ENCODE measurements at regions not wholly inside any gene's neighbourhood (a gene's known extent, or its start where the extent isn't known, plus 50 kb on each side); places are given as distances from the start of the nearest gene placed in this dataset.
"Not testable (repeated sequence)": the region's sequence is repeated elsewhere in the genome, so short reads cannot be mapped to it uniquely, and the experiment has no call there.

- no peak for DNase-seq (ENCODE audit: low read depth in 2 of 2)
Observed at GRCh38 chr3:67957268-67957667, 302.9 kb upstream of the SUCLG2 start.

DNA sequence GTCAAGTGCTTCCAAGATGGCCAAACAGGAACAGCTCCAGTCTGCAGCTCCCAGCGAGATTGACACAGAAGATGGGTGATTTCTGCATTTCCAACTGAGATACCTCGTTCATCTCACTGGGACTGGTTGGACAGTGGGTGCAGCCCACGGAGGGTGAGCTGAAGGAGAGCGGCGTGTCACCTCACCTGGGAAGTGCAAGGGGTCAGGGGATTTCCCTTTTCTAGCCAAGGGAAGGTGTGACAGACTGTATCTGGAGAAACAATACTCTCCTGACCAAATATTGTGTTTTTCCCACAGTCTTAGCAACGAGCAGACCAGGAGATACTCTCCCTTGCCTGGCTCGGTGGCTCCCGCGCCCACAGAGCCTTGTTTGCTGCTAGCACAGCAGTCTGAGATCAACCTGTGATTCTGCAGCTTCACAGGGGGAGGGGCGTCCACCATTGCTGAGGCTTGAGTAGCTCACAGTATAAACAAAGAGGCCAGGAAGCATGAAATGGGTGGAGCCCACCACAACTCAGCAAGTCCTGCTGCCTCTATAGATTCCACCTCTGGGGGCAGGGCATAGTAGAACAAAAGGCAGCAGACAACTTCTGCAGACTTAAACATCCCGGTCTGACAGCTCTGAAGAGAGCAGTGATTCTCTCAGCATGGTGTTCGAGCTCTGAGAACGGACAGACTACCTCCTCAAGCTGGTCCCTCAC lies 293.5 kb upstream of the SUCLG2 start:
- DNase-seq (ENCODE audit: low read depth in 2 of 2): peak; percentile 2 to 4

DNA sequence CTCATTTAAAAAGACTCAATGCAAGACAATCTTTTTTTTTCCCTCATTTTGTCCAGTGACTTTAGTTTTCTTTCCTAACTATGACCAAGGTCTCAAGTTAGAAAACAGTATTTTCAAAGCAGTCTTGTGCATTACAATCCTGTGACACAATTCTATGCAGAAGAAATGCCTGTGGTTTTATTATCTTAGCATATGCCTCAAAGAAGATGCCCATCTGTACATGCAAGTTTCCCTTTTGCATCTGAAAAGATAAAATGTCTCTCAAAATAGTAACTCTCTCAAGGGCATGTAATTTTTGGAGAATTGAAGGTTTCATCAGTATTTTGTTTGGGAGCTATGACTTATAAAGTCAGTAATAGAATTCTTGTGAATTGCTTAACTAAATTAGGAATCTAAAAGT lies 292.0 kb upstream of the SUCLG2 start:
- no peak for DNase-seq (ENCODE audit: low read depth in 2 of 2)

DNA sequence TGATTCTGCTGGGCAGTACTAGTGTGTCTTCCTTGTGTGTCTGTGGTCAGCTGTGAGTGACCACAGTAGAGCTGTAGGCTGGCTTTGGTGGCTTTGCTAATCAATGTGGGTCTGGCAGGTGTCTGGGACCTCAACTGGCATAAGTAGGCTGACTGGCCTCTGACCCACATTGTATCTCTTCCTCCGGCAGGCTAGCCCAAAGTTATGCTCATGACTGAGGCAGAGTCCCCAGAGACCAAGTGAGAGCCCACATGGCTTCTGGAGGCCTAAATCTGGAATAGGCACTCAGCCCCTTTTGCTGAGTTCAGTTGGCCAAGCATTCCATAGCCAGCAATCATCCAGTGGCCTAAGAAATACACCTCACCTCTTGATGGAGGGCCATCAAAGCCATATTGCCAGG lies 289.1 kb upstream of the SUCLG2 start:
- no peak for DNase-seq (ENCODE audit: low read depth in 2 of 2)

- no peak for DNase-seq (ENCODE audit: low read depth in 2 of 2)
Observed at GRCh38 chr3:67941433-67942030, 287.1 kb upstream of the SUCLG2 start.

- no peak for DNase-seq (ENCODE audit: low read depth in 2 of 2)
Observed at GRCh38 chr3:67940210-67940952, 286.0 kb upstream of the SUCLG2 start.

DNA sequence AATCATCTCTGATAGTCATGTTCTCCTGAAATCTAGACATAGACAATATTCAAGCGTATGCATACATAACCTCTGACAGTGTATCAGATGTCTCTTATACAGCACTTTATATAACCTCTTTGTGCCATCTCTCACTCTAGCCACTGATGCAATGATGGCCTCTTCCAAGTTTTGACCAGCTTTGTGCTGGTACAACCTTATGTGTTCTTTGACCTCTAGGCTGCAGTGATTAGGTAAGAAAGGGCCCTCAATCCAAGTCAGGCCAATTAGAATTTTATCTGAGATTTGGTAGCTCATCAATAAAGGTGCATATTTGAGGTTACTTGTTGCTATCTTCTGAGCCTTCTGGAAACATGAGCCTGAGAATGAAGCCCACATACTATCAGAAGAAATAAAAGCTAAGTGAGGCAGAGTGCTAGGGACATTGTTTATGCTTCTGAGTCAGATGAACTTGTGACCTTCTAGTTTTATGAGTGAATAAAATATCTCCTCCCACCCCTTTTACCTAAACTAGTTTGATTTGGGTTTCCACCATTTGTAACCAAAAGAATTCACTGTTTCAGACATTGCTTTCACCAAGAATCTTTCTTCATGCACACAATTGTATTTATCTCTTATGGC lies 283.2 kb upstream of the SUCLG2 start:
- no peak for DNase-seq (ENCODE audit: low read depth in 2 of 2)

DNA sequence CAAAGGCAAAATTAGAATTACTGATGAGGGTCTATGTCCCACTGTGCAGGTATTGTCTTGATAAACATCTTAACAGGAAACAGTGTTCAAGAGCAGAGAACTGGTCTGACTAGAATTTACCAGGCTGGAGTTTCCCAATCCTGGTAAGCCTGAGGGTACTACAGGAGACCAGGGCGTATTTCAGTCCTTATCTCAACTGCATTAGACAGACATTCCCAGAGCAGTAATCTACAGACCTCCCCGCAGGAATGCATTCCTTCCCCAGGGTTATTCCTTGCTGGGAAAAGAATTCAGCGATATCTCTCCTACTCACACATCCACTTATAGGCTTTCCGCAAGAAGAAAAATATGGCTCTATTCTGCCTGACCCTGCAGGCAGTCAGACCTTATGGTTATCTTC lies 276.0 kb upstream of the SUCLG2 start:
- DNase-seq (ENCODE audit: low read depth in 2 of 2): not testable (repeated sequence)

GRCh38 chr3:67923796-67924195 lies 269.4 kb upstream of the SUCLG2 start:
- DNase-seq (ENCODE audit: low read depth in 2 of 2): no peak

- DNase-seq (ENCODE audit: low read depth in 2 of 2): no peak
Observed at GRCh38 chr3:67920969-67921368, 266.6 kb upstream of the SUCLG2 start.

GRCh38 chr3:67920311-67920710 lies 265.9 kb upstream of the SUCLG2 start:
- no peak for DNase-seq (ENCODE audit: low read depth in 2 of 2)

DNA sequence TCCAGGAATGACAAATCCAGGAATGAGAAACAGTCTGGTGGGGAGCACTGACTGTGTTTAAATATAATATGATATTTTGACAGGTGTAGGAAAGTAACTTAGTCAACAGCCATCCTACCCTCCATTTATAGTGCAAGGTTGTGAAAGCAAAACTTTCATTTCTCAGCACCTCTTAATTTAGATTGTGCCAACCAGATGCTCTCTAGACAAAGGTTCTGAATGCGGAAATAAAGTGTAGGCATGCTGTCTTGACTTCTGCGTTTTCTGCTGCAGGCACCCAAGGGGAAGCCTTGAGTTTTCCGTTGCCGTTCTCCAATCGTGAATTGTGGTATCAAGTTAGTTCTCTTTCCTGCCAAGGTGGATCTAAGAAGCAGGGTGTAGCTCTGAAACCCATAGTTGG lies 261.9 kb upstream of the SUCLG2 start:
- no peak for DNase-seq (ENCODE audit: low read depth in 2 of 2)

- DNase-seq (ENCODE audit: low read depth in 2 of 2): no peak
Observed at GRCh38 chr3:67907735-67908134, 253.3 kb upstream of the SUCLG2 start.

DNA sequence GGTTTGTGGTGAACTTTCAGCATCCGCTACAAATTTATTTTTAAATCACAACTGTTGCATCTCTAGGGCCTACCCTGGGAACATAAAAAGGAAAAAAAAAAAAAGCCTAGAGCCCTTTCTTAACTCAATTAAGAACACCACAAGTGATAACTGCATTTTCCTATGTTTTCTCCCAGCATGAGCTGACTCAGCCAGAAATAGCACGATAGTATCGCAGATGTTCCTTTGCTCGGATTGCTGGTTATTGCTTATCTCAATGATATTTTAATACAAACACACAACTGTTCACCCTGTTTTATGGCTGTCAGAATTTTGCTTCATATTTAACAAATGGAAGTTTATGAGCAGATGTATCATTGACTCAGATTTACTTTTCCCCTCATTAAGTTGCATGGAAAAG lies 251.8 kb upstream of the SUCLG2 start:
- no peak for DNase-seq (ENCODE audit: low read depth in 2 of 2)

- no peak for DNase-seq (ENCODE audit: low read depth in 2 of 2)
Observed at GRCh38 chr3:67901681-67902080, 247.3 kb upstream of the SUCLG2 start.

DNA sequence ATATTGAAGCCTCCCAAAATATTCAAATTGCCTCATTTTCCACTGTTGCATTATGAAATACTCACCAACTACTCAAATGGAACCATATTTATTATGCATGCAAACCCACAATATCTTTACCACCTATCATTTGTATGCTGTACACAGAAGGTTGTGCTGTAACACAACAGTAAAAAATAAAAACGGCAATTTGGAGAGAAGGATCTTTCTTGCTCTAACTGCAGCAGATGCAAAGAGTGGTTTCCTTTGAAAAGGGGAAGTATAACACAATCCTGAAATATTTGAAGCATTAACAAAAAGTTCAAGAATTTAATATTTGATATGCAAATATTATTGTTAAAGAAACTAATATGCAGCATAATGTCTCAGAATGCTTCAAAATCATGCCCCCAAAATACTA lies 244.5 kb upstream of the SUCLG2 start:
- no peak for DNase-seq (ENCODE audit: low read depth in 2 of 2)

DNA sequence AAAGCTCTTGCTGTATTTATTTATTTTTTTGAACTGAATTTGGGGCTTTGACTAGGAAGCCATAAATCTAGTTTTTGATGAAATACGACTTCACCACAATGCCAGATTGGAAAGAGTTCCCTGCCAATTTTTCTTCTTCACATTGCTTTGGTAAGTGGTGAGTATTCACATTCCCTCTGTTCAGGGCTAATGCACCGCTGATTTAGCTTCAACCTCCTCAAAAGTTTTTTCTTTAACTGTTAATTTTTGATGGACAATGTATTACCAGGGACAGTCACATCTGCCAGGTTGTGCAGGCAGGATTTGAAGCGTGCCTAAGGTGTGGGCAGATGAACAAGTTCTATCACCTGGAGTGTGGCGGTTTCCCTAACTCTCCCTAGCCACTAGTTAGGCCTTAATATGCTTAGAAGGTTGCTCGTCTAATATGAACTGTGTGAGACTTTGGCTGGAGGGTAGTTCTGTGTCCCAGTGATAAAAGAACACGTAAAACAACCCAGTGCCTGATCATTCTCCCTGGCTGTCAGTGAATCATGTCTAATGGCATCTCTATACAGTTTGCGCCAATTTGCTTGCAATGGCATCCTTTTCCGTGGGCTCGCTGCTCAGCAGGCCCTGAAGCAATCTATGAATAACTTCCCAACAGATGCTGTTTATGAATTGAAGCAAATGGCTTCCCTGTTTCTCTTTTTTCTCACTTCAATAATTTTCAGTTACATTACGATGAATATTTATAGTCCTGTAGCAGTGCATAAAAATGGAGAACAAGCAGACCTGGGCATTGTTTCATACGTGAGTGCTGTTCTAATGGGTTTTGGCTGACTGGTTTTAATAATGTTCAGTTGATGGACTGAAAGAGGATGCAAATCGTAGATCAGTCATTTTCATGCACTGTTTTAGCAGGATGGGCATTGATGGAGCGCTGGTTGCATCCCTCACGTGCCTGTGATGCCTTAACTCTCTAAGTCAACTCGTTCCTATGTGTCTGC lies 243.2 kb upstream of the SUCLG2 start:
- DNase-seq (ENCODE audit: low read depth in 2 of 2): no peak

- no peak for DNase-seq (ENCODE audit: low read depth in 2 of 2)
Observed at GRCh38 chr3:67896130-67896529, 241.7 kb upstream of the SUCLG2 start.

DNA sequence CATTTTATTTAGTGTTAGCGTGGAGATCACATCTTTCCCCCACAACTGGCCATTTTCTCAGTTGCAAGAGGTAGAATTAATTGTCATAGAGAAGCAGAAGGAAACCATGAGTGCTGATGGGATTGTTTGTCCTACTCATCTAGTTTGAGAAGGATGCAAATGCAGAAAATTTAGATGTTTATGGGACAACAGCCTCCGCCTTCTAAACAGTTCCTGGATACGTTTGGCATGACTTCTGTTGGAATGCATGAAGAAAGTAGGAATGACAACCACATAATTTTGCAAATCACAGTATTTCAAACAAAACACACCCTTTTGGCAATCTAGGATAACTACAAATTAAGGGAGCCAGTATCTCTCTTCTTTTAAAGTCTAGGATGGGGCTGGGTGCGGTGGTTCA lies 240.1 kb upstream of the SUCLG2 start:
- DNase-seq (ENCODE audit: low read depth in 2 of 2): no peak

DNA sequence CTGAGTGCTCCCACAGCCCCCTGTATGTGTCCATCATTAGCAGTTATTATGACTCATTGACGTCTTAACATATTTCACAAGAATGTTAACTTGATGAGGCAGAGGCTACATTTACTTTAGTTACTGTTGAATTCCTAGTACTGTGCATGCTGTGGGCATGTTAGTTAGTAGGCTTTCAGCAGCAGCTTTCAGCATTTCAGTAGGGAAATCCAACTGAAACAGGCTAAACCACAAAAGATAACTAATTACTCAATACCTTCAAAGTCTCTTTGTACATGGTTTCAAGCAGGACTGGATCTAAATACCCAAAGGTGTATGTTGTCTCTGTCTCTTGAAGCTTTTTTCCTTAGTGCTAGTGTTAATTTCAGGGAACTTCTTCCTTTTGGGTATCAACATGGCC lies 229.9 kb upstream of the SUCLG2 start:
- no peak for DNase-seq (ENCODE audit: low read depth in 2 of 2)

DNA sequence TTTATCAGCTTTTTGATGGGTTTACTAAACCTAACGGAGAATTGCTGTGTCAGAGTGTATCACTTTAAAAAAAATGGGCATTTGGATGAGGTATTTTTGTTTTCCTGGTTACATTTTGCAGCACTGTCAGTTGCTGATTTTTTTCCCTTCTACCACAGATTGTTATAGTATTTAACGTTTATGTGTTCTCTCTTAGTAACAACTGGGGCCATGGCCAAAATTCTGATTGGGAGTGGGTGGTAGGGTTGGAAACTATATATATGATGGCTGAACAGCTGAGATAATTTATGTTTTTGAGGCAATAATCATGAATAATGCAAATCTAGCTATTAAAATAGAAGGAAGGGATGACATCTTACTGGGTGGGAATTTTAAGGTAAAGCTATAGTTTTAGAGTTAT lies 229.4 kb upstream of the SUCLG2 start:
- no peak for DNase-seq (ENCODE audit: low read depth in 2 of 2)

DNA sequence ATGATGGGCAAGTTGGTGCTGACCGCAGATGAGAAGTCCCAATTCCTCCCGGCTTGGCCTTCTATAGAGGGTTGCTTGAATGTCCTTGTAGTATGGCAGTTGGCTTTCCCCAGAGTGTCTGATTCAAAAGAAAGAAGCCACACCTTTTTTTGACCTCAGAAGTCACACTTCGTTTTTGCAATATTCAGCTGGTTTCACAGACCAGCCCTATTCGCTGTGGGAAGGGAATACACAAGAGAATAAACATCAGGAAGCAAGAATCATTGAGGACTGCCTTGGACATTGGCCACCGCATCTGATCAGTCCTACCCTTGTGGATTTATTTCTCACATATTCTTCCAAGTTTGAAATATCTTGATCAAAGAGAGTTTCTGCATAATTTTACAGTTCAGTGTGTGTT lies 228.6 kb upstream of the SUCLG2 start:
- no peak for DNase-seq (ENCODE audit: low read depth in 2 of 2)
